ENCODE measurements at regions not wholly inside any gene's neighbourhood (a gene's known extent, or its start where the extent isn't known, plus 50 kb on each side); places are given as distances from the start of the nearest gene placed in this dataset.
"Not testable (repeated sequence)": the region's sequence is repeated elsewhere in the genome, so short reads cannot be mapped to it uniquely, and the experiment has no call there.

GRCh38 chr10:124196659-124197058, 103.3 kb upstream of the CHST15 start:
- TF ChIP-seq, protein P1, sequence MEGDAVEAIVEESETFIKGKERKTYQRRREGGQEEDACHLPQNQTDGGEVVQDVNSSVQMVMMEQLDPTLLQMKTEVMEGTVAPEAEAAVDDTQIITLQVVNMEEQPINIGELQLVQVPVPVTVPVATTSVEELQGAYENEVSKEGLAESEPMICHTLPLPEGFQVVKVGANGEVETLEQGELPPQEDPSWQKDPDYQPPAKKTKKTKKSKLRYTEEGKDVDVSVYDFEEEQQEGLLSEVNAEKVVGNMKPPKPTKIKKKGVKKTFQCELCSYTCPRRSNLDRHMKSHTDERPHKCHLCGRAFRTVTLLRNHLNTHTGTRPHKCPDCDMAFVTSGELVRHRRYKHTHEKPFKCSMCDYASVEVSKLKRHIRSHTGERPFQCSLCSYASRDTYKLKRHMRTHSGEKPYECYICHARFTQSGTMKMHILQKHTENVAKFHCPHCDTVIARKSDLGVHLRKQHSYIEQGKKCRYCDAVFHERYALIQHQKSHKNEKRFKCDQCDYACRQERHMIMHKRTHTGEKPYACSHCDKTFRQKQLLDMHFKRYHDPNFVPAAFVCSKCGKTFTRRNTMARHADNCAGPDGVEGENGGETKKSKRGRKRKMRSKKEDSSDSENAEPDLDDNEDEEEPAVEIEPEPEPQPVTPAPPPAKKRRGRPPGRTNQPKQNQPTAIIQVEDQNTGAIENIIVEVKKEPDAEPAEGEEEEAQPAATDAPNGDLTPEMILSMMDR (IDR thresholded peaks at IDR 0.05): no peak
- TF ChIP-seq POLR2A (IDR thresholded peaks at IDR 0.05): no peak
- Histone ChIP-seq H3K9me3 (no peaks in the 10 kb centered on the region), H3K27me3 (no peaks in the 10 kb centered on the region), H3K4me1 (no peaks in the 10 kb centered on the region), H3K27ac (peak overlapping the region in 1 of 4 donors; percentile 33), H3K36me3 (no peaks in the 10 kb centered on the region), H3K4me3 (no peak overlapping the region)
- no peak for DNase-seq

GRCh38 chr10:124194199-124194824, 100.9 kb upstream of the CHST15 start:
- H3K27ac ChIP-seq: no peak overlapping the region
- no peak overlapping the region for H3K4me3 ChIP-seq
- no peak for TF ChIP-seq POLR2A (IDR thresholded peaks at IDR 0.05)
- TF ChIP-seq, protein P1 (IDR thresholded peaks at IDR 0.05): no peak
- H3K9me3 ChIP-seq: no peaks in the 10 kb centered on the region
- peak in 1 of 3 donors; percentile 34 for DNase-seq
- H3K27me3 ChIP-seq: no peaks in the 10 kb centered on the region
- no peaks in the 10 kb centered on the region for H3K4me1 ChIP-seq
- H3K36me3 ChIP-seq: no peaks in the 10 kb centered on the region

DNA sequence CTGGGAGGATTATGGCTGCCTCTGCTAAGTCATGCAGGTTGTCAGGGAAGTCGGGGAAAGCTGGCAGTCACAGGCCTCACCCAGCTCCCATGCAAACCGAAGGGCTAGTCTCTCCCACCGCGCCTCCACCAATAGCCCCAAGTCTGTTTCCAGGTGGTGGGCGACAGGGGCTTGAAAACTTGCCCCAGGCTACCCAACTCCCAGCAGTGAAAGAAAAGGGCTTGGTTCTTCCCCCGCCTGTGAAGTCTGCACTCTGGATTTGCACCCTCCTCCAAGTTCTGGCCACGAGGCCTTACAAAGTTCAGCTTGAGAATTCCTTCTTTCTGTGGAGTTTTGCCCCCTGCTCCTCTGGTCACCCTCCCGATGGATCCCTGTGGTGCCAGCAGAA, 99.9 kb upstream of the CHST15 start:
- no peaks in the 10 kb centered on the region for H3K36me3 ChIP-seq
- H3K9me3 ChIP-seq: no peaks in the 10 kb centered on the region
- H3K4me1 ChIP-seq: no peaks in the 10 kb centered on the region
- no peak overlapping the region for H3K27ac ChIP-seq
- peak in 1 of 3 donors; percentile 25 for DNase-seq
- no peak overlapping the region for H3K4me3 ChIP-seq
- TF ChIP-seq POLR2A (IDR thresholded peaks at IDR 0.05): no peak
- TF ChIP-seq, protein P1 (IDR thresholded peaks at IDR 0.05): no peak
- no peaks in the 10 kb centered on the region for H3K27me3 ChIP-seq

DNA sequence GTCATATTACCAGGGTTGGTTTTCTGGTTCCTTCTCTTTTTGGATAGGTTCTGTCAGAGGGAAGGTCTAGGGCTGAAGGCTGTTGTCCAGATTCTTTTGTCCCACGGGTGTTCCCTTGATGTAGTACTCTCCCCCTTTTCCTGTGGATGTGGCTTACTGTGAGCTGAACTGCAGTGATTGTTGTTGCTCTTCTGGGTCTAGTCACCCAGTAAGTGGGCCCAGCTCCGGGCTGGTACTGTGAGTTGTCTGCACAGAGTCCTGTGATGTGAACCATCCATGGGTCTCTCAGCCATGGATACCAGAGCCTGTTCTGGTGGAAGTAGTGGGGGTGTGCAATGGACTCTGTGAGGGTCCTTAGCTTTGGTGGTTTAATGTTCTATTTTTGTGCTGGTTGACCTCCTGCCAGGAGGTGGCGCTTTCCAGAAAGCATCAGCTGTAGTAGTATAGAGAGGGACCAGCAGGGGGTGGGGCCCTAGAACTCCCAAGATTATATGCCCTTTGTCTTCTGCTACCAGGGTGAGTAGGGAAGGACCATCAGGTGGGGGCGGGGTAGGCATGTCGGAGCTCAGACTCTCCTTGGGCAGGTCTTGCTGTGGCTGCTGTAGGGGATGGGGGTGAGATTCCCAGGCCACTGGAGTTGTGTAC, 99.4 kb upstream of the CHST15 start:
- not testable (repeated sequence) for H3K36me3 ChIP-seq, H3K9me3 ChIP-seq, H3K27ac ChIP-seq, H3K4me3 ChIP-seq, H3K27me3 ChIP-seq, H3K4me1 ChIP-seq
- peak in 1 of 3 donors; percentile 44 for DNase-seq
- TF ChIP-seq, protein P1 (IDR thresholded peaks at IDR 0.05): peak in 1 of 6 experiments; percentile 17

DNA sequence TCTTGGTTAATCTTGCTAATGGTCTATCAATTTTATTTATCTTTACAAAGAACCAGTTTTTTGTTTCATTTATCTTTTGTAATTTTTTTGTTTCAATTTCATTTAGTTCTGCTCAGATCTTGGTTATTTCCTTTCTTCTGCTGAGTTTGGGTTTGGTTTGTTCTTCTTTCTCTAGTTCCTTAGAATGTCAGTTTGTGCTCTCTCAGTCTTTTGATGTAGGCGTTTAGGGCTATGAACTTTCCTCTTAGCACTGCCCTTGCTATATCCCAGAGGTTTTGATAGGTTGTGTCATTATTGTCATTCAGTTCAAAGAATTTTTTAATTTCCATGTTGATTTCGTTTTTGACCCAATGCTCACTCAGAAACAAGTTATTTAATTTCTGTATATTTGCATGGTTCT, 97.1 kb upstream of the CHST15 start:
- H3K9me3 ChIP-seq, DNase-seq, H3K4me1 ChIP-seq, H3K27ac ChIP-seq, H3K27me3 ChIP-seq, H3K4me3 ChIP-seq, H3K36me3 ChIP-seq: not testable (repeated sequence)

DNA sequence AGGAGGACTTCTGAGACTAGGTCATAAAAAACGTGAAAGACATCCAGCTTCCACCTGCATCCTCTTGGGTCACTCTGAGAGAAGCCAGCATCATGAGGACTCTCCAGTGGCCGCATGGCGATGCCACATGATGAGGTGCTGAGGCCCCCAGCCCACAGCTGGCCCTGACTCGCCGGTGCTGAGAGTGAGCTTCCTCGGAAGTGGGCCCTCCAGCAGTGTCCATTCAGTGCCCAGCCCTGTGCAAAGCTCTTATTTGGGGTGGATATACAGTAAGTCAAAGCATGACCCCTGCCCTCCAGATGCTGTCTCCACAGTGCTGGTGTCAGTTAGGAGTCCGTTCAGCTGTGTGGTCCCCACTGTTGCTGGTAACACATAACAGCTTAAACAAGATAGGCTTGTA, 93.6 kb upstream of the CHST15 start:
- H3K36me3 ChIP-seq: no peaks in the 10 kb centered on the region
- TF ChIP-seq, protein P1 (IDR thresholded peaks at IDR 0.05): no peak
- no peak for TF ChIP-seq POLR2A (IDR thresholded peaks at IDR 0.05)
- H3K27ac ChIP-seq: no peak overlapping the region
- no peak for DNase-seq
- no peaks in the 10 kb centered on the region for H3K9me3 ChIP-seq
- no peaks in the 10 kb centered on the region for H3K27me3 ChIP-seq
- H3K4me3 ChIP-seq: no peak overlapping the region
- no peaks in the 10 kb centered on the region for H3K4me1 ChIP-seq

All from Peyer's patch (tissue), 4 donors.